H1 (cell line): ENCODE measurements at regions not wholly inside any gene's neighbourhood (a gene's known extent, or its start where the extent isn't known, plus 50 kb on each side); places are given as distances from the start of the nearest gene placed in this dataset.

Experiments
- CTCF ChIA-PET: fragments of 300-600 bp; sonication (Branson Sonifier 250); formaldehyde crosslinking; loops from one replicate; lab custom pipeline; 2021; ENCODE audit not compliant: partially characterized antibody; lab: Charles Lee
- POLR2A ChIA-PET: fragments of 300-600 bp; sonication (Branson Sonifier 250); formaldehyde crosslinking; loops from one replicate; lab custom pipeline; 2021; ENCODE audit warnings: inconsistent platforms; ENCODE audit not compliant: partially characterized antibody; lab: Charles Lee
- DNase-seq, 2 experiments: peaks; one replicate each; pipeline versions ENCODE4 v3.0.0 to v3.0.0-alpha.2; 2010 to 2022; ENCODE audit warnings: low spot score in 2 of 2, low read depth in 1 of 2, mixed read lengths in 1 of 2
- FAIRE-seq: peaks from 2 replicates; lab custom pipeline; 2011; peaks lifted over from hg19 to GRCh38; lab: Jason Lieb, UNC
- H2AFZ ChIP-seq: 2 replicates; pipeline ENCODE4 v1.8.1; 2012; ENCODE audit warnings: low read length, inconsistent platforms
- H2AK5ac ChIP-seq: 2 replicates; pipeline ENCODE4 v1.6.1; 2013; ENCODE audit warnings: low read depth, low read length
- H2BK120ac ChIP-seq: replicated peaks from 2 replicates; pipeline ENCODE3; 2013; ENCODE audit warnings: low read depth, low read length, inconsistent platforms
- H2BK12ac ChIP-seq: 2 replicates; pipeline ENCODE4 v1.6.1; 2013; ENCODE audit warnings: low read depth, low read length
- H2BK15ac ChIP-seq: 2 replicates; pipeline ENCODE4 v1.6.1; 2013; ENCODE audit warnings: low read length
- H2BK20ac ChIP-seq: 2 replicates; pipeline ENCODE4 v1.6.1; 2013; ENCODE audit warnings: low read length
- H2BK5ac ChIP-seq: 2 replicates; pipeline ENCODE4 v1.6.1; 2013; ENCODE audit warnings: low read depth, low read length
- H3K14ac ChIP-seq: 2 replicates; pipeline ENCODE4 v1.6.1; 2013; ENCODE audit warnings: inconsistent platforms; ENCODE audit not compliant: insufficient read length
- H3K18ac ChIP-seq: 2 replicates; pipeline ENCODE4 v1.6.1; 2013; ENCODE audit warnings: low read length; ENCODE audit errors: extremely low read depth
- H3K23ac ChIP-seq: 2 replicates; pipeline ENCODE4 v1.6.1; 2013; ENCODE audit warnings: inconsistent platforms; ENCODE audit not compliant: insufficient read length
- H3K23me2 ChIP-seq: 2 replicates; pipeline ENCODE4 v1.6.1; 2013; ENCODE audit warnings: low read depth, low read length
- H3K27ac ChIP-seq: 2 replicates; pipeline ENCODE4 v1.6.1; 2011; ENCODE audit warnings: low read depth, low read length, inconsistent platforms
- H3K27me3 ChIP-seq, 4 experiments: replicated peaks in 1 of 4; 1 replicate in 1 of 4; 2 replicates in 3 of 4; pipeline versions ENCODE4 v1.6.1 to v1.8.1; 2011 to 2013; ENCODE audit warnings: low read length in 3 of 4, mild to moderate bottlenecking in 3 of 4, inconsistent platforms in 2 of 4, mixed read lengths in 2 of 4, moderate library complexity in 1 of 4; ENCODE audit not compliant: control insufficient read depth in 3 of 4, insufficient read depth in 3 of 4; ENCODE audit errors: extremely low read depth in 1 of 4
- H3K36me3 ChIP-seq, 4 experiments: 2 replicates each; pipeline versions ENCODE4 v1.6.1 to v1.8.1; 2011 to 2013; ENCODE audit warnings: mild to moderate bottlenecking in 4 of 4, low read length in 3 of 4, moderate library complexity in 2 of 4, control low read depth in 1 of 4, inconsistent platforms in 1 of 4; ENCODE audit not compliant: insufficient read depth in 4 of 4, control insufficient read depth in 2 of 4
- H3K4ac ChIP-seq: replicated peaks from 2 replicates; pipeline ENCODE3; 2013; ENCODE audit warnings: low read length, low read depth, mixed read lengths, inconsistent platforms; ENCODE audit not compliant: insufficient read length
- H3K4me1 ChIP-seq, 4 experiments: replicated peaks in 1 of 4; 1 replicate in 1 of 4; 2 replicates in 3 of 4; pipeline versions ENCODE4 v1.6.1 to v1.8.1; 2011 to 2013; ENCODE audit warnings: low read length in 3 of 4, inconsistent platforms in 2 of 4, mixed read lengths in 1 of 4; ENCODE audit not compliant: insufficient read depth in 4 of 4, control insufficient read depth in 3 of 4
- H3K4me2 ChIP-seq, 2 experiments: 2 replicates each; pipeline versions ENCODE4 v1.6.1 to v1.8.1; 2011 to 2013; ENCODE audit warnings: low read depth in 2 of 2, low read length in 2 of 2, control low read depth in 1 of 2, inconsistent platforms in 1 of 2, mild to moderate bottlenecking in 1 of 2; ENCODE audit not compliant: insufficient read depth in 1 of 2
- H3K4me3 ChIP-seq, 4 experiments: fragments of 200-600, 300-600 bp in 1 of 4; sonication (generic), shearing (Covaris generic), sonication (Bioruptor Twin) in 1 of 4; 2 replicates each; pipeline versions ENCODE4 v1.5.1 to v1.8.1; 2011 to 2016; ENCODE audit warnings: low read length in 4 of 4, low read depth in 3 of 4, control low read depth in 2 of 4, inconsistent platforms in 2 of 4, mild to moderate bottlenecking in 2 of 4, mixed read lengths in 1 of 4, moderate library complexity in 1 of 4; ENCODE audit not compliant: insufficient read depth in 2 of 4; ENCODE audit errors: extremely low read depth in 1 of 4
- H3K56ac ChIP-seq: replicated peaks from 2 replicates; pipeline ENCODE3; 2013; ENCODE audit warnings: low read depth, mild to moderate bottlenecking, mixed read lengths, low read length, inconsistent platforms; ENCODE audit not compliant: insufficient read length
- H3K79me1 ChIP-seq: 2 replicates; pipeline ENCODE4 v1.6.1; 2013; ENCODE audit warnings: low read depth, low read length, control low read depth
- H3K79me2 ChIP-seq, 2 experiments: 2 replicates each; pipeline versions ENCODE4 v1.6.1 to v1.8.1; 2012 to 2013; ENCODE audit warnings: low read length in 2 of 2, mild to moderate bottlenecking in 2 of 2, inconsistent platforms in 1 of 2; ENCODE audit not compliant: insufficient read depth in 2 of 2, control insufficient read depth in 1 of 2
- H3K9ac ChIP-seq, 4 experiments: replicated peaks in 1 of 4; 1 replicate in 1 of 4; 2 replicates in 3 of 4; pipeline versions ENCODE4 v1.6.1 to v1.8.1; 2011 to 2013; ENCODE audit warnings: low read depth in 3 of 4, low read length in 3 of 4, control low read depth in 2 of 4, mild to moderate bottlenecking in 2 of 4, moderate library complexity in 2 of 4, inconsistent platforms in 1 of 4; ENCODE audit errors: extremely low read depth in 1 of 4
- H3K9me3 ChIP-seq, 2 experiments: 2 replicates each; pipeline versions ENCODE4 v1.6.1 to v1.8.1; 2012 to 2013; ENCODE audit warnings: mild to moderate bottlenecking in 2 of 2, moderate library complexity in 2 of 2, control low read depth in 1 of 2, inconsistent platforms in 1 of 2, low read depth in 1 of 2, low read length in 1 of 2, mixed read lengths in 1 of 2; ENCODE audit not compliant: insufficient read depth in 2 of 2
- H4K20me1 ChIP-seq, 2 experiments: replicated peaks in 1 of 2; 2 replicates each; pipeline versions ENCODE3 to v1.8.1; 2011 to 2013; ENCODE audit warnings: inconsistent platforms in 2 of 2, low read length in 2 of 2, mild to moderate bottlenecking in 1 of 2; ENCODE audit not compliant: insufficient read depth in 2 of 2, control insufficient read depth in 1 of 2
- H4K5ac ChIP-seq: 2 replicates; pipeline ENCODE4 v1.6.1; 2013; ENCODE audit warnings: low read length, low read depth, mixed read lengths, inconsistent platforms; ENCODE audit not compliant: insufficient read length
- H4K8ac ChIP-seq: 2 replicates; pipeline ENCODE4 v1.8.0; 2013; ENCODE audit warnings: mild to moderate bottlenecking, moderate library complexity, low read length, inconsistent platforms; ENCODE audit not compliant: insufficient read depth; ENCODE audit errors: extremely low read depth
- H4K91ac ChIP-seq: replicated peaks from 2 replicates; pipeline ENCODE3; 2013; ENCODE audit warnings: low read length, mixed read lengths, inconsistent platforms; ENCODE audit not compliant: insufficient read length
- BRCA1 ChIP-seq: IDR thresholded peaks from 2 replicates; pipeline ENCODE4 v1.6.1; 2012; ENCODE audit warnings: low read depth, low read length, improper control_type of control experiment
- WGBS, 2 experiments: shearing (Covaris generic) in 1 of 2; methylation state at CpG; one replicate each; pipeline versions ENCODE4 v1.1.6 to v1.1.7; 2013 to 2015; ENCODE audit warnings: low lambda C conversion rate in 2 of 2, mixed read lengths in 2 of 2, inconsistent platforms in 1 of 2, low coverage in 1 of 2, missing lambda C conversion rate in 1 of 2; ENCODE audit not compliant: insufficient replicate concordance in 2 of 2, insufficient coverage in 1 of 2, insufficient read length in 1 of 2; ENCODE audit errors: extremely low coverage in 1 of 2, missing lambda C conversion rate in 1 of 2; 5-methylcytosine and 5-hydroxymethylcytosine counted together

DNA sequence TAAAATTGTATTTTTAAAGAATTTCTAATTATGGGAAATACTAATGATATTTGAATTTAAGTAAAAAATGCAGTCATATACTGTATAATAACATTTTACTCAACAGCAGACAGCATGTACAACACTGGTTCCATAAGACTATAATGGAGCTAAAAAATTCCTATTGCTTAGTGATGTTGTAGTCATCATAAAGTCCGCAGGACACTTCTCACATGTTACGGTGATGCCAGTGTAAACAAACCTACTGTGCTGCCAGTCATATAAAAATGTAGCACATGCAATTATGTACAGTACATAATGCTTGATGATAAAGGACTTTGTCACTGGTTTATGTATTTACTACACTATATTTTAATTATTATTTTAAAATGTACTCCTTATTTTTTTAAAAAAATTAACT lies 629.3 kb downstream of the IPMK start:
- H3K4me2 ChIP-seq: no peak overlapping the region
- no peaks in the 10 kb centered on the region for H3K79me1 ChIP-seq
- no peaks in the 10 kb centered on the region; the same call in 1 of the 2 replicates for H3K23me2 ChIP-seq
- H4K20me1 ChIP-seq: no peaks in the 10 kb centered on the region
- peaks cover 0 to 1% (median 0%) of the 10 kb centered on the region in 4 experiments; a peak in 1 of 7 replicates for H3K27me3 ChIP-seq
- H2BK120ac ChIP-seq: no peak overlapping the region
- no peaks in the 10 kb centered on the region for H3K9me3 ChIP-seq
- POLR2A ChIA-PET: no interaction called here
- H2BK20ac ChIP-seq: no peak overlapping the region
- H3K4me1 ChIP-seq: no peaks in the 10 kb centered on the region
- no peak overlapping the region for H4K5ac ChIP-seq
- H2AFZ ChIP-seq: no peak overlapping the region
- no peak overlapping the region for H2AK5ac ChIP-seq
- H2BK5ac ChIP-seq: no peak overlapping the region
- no peaks in the 10 kb centered on the region for H3K79me2 ChIP-seq
- H3K4ac ChIP-seq: no peak overlapping the region
- H3K18ac ChIP-seq: no peak overlapping the region
- H3K56ac ChIP-seq: no peak overlapping the region
- no peak overlapping the region for H4K8ac ChIP-seq
- 96% methylated on average over 2 of the region's 2 CpGs; no CpG with 5 or more reads in 1 of the 2 experiments for whole genome bisulfite sequencing, 2 experiments
- CTCF ChIA-PET: interaction anchor here (2.3 kb wide), 1 partner anchor 20 kb away, joined by 9 read pairs; no protein-coding TSS in a partner anchor
- no peak for FAIRE-seq
- no peak overlapping the region for H3K14ac ChIP-seq
- no peak overlapping the region for H4K91ac ChIP-seq
- H3K23ac ChIP-seq: no peak overlapping the region
- H3K27ac ChIP-seq: no peak overlapping the region
- no peak overlapping the region for H2BK12ac ChIP-seq
- no peak overlapping the region for H3K4me3 ChIP-seq
- H2BK15ac ChIP-seq: no peak overlapping the region
- TF ChIP-seq BRCA1: no peak
- H3K36me3 ChIP-seq: no peaks in the 10 kb centered on the region
- H3K9ac ChIP-seq: no peak overlapping the region
- no peak for DNase-seq
